H1 (cell line): ENCODE measurements at regions not wholly inside any gene's neighbourhood (a gene's known extent, or its start where the extent isn't known, plus 50 kb on each side); places are given as distances from the start of the nearest gene placed in this dataset.

Experiments used
- CTCF ChIA-PET: fragments of 300-600 bp; sonication (Branson Sonifier 250); formaldehyde crosslinking; loops from one replicate; lab custom pipeline; 2021; ENCODE audit not compliant: partially characterized antibody; lab: Charles Lee
- POLR2A ChIA-PET: fragments of 300-600 bp; sonication (Branson Sonifier 250); formaldehyde crosslinking; loops from one replicate; lab custom pipeline; 2021; ENCODE audit warnings: inconsistent platforms; ENCODE audit not compliant: partially characterized antibody; lab: Charles Lee
- DNase-seq, 2 experiments: peaks; one replicate each; pipeline versions ENCODE4 v3.0.0 to v3.0.0-alpha.2; 2010 to 2022; ENCODE audit warnings: low spot score in 2 of 2, low read depth in 1 of 2, mixed read lengths in 1 of 2
- FAIRE-seq: peaks from 2 replicates; lab custom pipeline; 2011; peaks lifted over from hg19 to GRCh38; lab: Jason Lieb, UNC
- H2AFZ ChIP-seq: 2 replicates; pipeline ENCODE4 v1.8.1; 2012; ENCODE audit warnings: low read length, inconsistent platforms
- H2AK5ac ChIP-seq: 2 replicates; pipeline ENCODE4 v1.6.1; 2013; ENCODE audit warnings: low read depth, low read length
- H2BK120ac ChIP-seq: replicated peaks from 2 replicates; pipeline ENCODE3; 2013; ENCODE audit warnings: low read depth, low read length, inconsistent platforms
- H2BK12ac ChIP-seq: 2 replicates; pipeline ENCODE4 v1.6.1; 2013; ENCODE audit warnings: low read depth, low read length
- H2BK15ac ChIP-seq: 2 replicates; pipeline ENCODE4 v1.6.1; 2013; ENCODE audit warnings: low read length
- H2BK20ac ChIP-seq: 2 replicates; pipeline ENCODE4 v1.6.1; 2013; ENCODE audit warnings: low read length
- H2BK5ac ChIP-seq: 2 replicates; pipeline ENCODE4 v1.6.1; 2013; ENCODE audit warnings: low read depth, low read length
- H3K14ac ChIP-seq: 2 replicates; pipeline ENCODE4 v1.6.1; 2013; ENCODE audit warnings: inconsistent platforms; ENCODE audit not compliant: insufficient read length
- H3K18ac ChIP-seq: 2 replicates; pipeline ENCODE4 v1.6.1; 2013; ENCODE audit warnings: low read length; ENCODE audit errors: extremely low read depth
- H3K23ac ChIP-seq: 2 replicates; pipeline ENCODE4 v1.6.1; 2013; ENCODE audit warnings: inconsistent platforms; ENCODE audit not compliant: insufficient read length
- H3K23me2 ChIP-seq: 2 replicates; pipeline ENCODE4 v1.6.1; 2013; ENCODE audit warnings: low read depth, low read length
- H3K27ac ChIP-seq: 2 replicates; pipeline ENCODE4 v1.6.1; 2011; ENCODE audit warnings: low read depth, low read length, inconsistent platforms
- H3K27me3 ChIP-seq, 4 experiments: replicated peaks in 1 of 4; 1 replicate in 1 of 4; 2 replicates in 3 of 4; pipeline versions ENCODE4 v1.6.1 to v1.8.1; 2011 to 2013; ENCODE audit warnings: low read length in 3 of 4, mild to moderate bottlenecking in 3 of 4, inconsistent platforms in 2 of 4, mixed read lengths in 2 of 4, moderate library complexity in 1 of 4; ENCODE audit not compliant: control insufficient read depth in 3 of 4, insufficient read depth in 3 of 4; ENCODE audit errors: extremely low read depth in 1 of 4
- H3K36me3 ChIP-seq, 4 experiments: 2 replicates each; pipeline versions ENCODE4 v1.6.1 to v1.8.1; 2011 to 2013; ENCODE audit warnings: mild to moderate bottlenecking in 4 of 4, low read length in 3 of 4, moderate library complexity in 2 of 4, control low read depth in 1 of 4, inconsistent platforms in 1 of 4; ENCODE audit not compliant: insufficient read depth in 4 of 4, control insufficient read depth in 2 of 4
- H3K4ac ChIP-seq: replicated peaks from 2 replicates; pipeline ENCODE3; 2013; ENCODE audit warnings: low read length, low read depth, mixed read lengths, inconsistent platforms; ENCODE audit not compliant: insufficient read length
- H3K4me1 ChIP-seq, 4 experiments: replicated peaks in 1 of 4; 1 replicate in 1 of 4; 2 replicates in 3 of 4; pipeline versions ENCODE4 v1.6.1 to v1.8.1; 2011 to 2013; ENCODE audit warnings: low read length in 3 of 4, inconsistent platforms in 2 of 4, mixed read lengths in 1 of 4; ENCODE audit not compliant: insufficient read depth in 4 of 4, control insufficient read depth in 3 of 4
- H3K4me2 ChIP-seq, 2 experiments: 2 replicates each; pipeline versions ENCODE4 v1.6.1 to v1.8.1; 2011 to 2013; ENCODE audit warnings: low read depth in 2 of 2, low read length in 2 of 2, control low read depth in 1 of 2, inconsistent platforms in 1 of 2, mild to moderate bottlenecking in 1 of 2; ENCODE audit not compliant: insufficient read depth in 1 of 2
- H3K4me3 ChIP-seq, 4 experiments: fragments of 200-600, 300-600 bp in 1 of 4; sonication (generic), shearing (Covaris generic), sonication (Bioruptor Twin) in 1 of 4; 2 replicates each; pipeline versions ENCODE4 v1.5.1 to v1.8.1; 2011 to 2016; ENCODE audit warnings: low read length in 4 of 4, low read depth in 3 of 4, control low read depth in 2 of 4, inconsistent platforms in 2 of 4, mild to moderate bottlenecking in 2 of 4, mixed read lengths in 1 of 4, moderate library complexity in 1 of 4; ENCODE audit not compliant: insufficient read depth in 2 of 4; ENCODE audit errors: extremely low read depth in 1 of 4
- H3K56ac ChIP-seq: replicated peaks from 2 replicates; pipeline ENCODE3; 2013; ENCODE audit warnings: low read depth, mild to moderate bottlenecking, mixed read lengths, low read length, inconsistent platforms; ENCODE audit not compliant: insufficient read length
- H3K79me1 ChIP-seq: 2 replicates; pipeline ENCODE4 v1.6.1; 2013; ENCODE audit warnings: low read depth, low read length, control low read depth
- H3K79me2 ChIP-seq, 2 experiments: 2 replicates each; pipeline versions ENCODE4 v1.6.1 to v1.8.1; 2012 to 2013; ENCODE audit warnings: low read length in 2 of 2, mild to moderate bottlenecking in 2 of 2, inconsistent platforms in 1 of 2; ENCODE audit not compliant: insufficient read depth in 2 of 2, control insufficient read depth in 1 of 2
- H3K9ac ChIP-seq, 4 experiments: replicated peaks in 1 of 4; 1 replicate in 1 of 4; 2 replicates in 3 of 4; pipeline versions ENCODE4 v1.6.1 to v1.8.1; 2011 to 2013; ENCODE audit warnings: low read depth in 3 of 4, low read length in 3 of 4, control low read depth in 2 of 4, mild to moderate bottlenecking in 2 of 4, moderate library complexity in 2 of 4, inconsistent platforms in 1 of 4; ENCODE audit errors: extremely low read depth in 1 of 4
- H3K9me3 ChIP-seq, 2 experiments: 2 replicates each; pipeline versions ENCODE4 v1.6.1 to v1.8.1; 2012 to 2013; ENCODE audit warnings: mild to moderate bottlenecking in 2 of 2, moderate library complexity in 2 of 2, control low read depth in 1 of 2, inconsistent platforms in 1 of 2, low read depth in 1 of 2, low read length in 1 of 2, mixed read lengths in 1 of 2; ENCODE audit not compliant: insufficient read depth in 2 of 2
- H4K20me1 ChIP-seq, 2 experiments: replicated peaks in 1 of 2; 2 replicates each; pipeline versions ENCODE3 to v1.8.1; 2011 to 2013; ENCODE audit warnings: inconsistent platforms in 2 of 2, low read length in 2 of 2, mild to moderate bottlenecking in 1 of 2; ENCODE audit not compliant: insufficient read depth in 2 of 2, control insufficient read depth in 1 of 2
- H4K5ac ChIP-seq: 2 replicates; pipeline ENCODE4 v1.6.1; 2013; ENCODE audit warnings: low read length, low read depth, mixed read lengths, inconsistent platforms; ENCODE audit not compliant: insufficient read length
- H4K8ac ChIP-seq: 2 replicates; pipeline ENCODE4 v1.8.0; 2013; ENCODE audit warnings: mild to moderate bottlenecking, moderate library complexity, low read length, inconsistent platforms; ENCODE audit not compliant: insufficient read depth; ENCODE audit errors: extremely low read depth
- H4K91ac ChIP-seq: replicated peaks from 2 replicates; pipeline ENCODE3; 2013; ENCODE audit warnings: low read length, mixed read lengths, inconsistent platforms; ENCODE audit not compliant: insufficient read length
- BRCA1 ChIP-seq: IDR thresholded peaks from 2 replicates; pipeline ENCODE4 v1.6.1; 2012; ENCODE audit warnings: low read depth, low read length, improper control_type of control experiment
- MAFK ChIP-seq: IDR thresholded peaks from 2 replicates; pipeline ENCODE4 v1.6.1; 2012; ENCODE audit warnings: low read depth, mild to moderate bottlenecking, improper control_type of control experiment, low read length
- SP2 ChIP-seq: IDR thresholded peaks from 2 replicates; pipeline ENCODE4 v1.6.1; 2012; ENCODE audit warnings: mild to moderate bottlenecking, low read length, inconsistent platforms
- SP4 ChIP-seq: IDR thresholded peaks from 2 replicates; pipeline ENCODE4 v1.6.1; 2012; ENCODE audit warnings: low read length, inconsistent platforms
- whole genome bisulfite sequencing, 2 experiments: shearing (Covaris generic) in 1 of 2; methylation state at CpG; one replicate each; pipeline versions ENCODE4 v1.1.6 to v1.1.7; 2013 to 2015; ENCODE audit warnings: low lambda C conversion rate in 2 of 2, mixed read lengths in 2 of 2, inconsistent platforms in 1 of 2, low coverage in 1 of 2, missing lambda C conversion rate in 1 of 2; ENCODE audit not compliant: insufficient replicate concordance in 2 of 2, insufficient coverage in 1 of 2, insufficient read length in 1 of 2; ENCODE audit errors: extremely low coverage in 1 of 2, missing lambda C conversion rate in 1 of 2; 5-methylcytosine and 5-hydroxymethylcytosine counted together

DNA sequence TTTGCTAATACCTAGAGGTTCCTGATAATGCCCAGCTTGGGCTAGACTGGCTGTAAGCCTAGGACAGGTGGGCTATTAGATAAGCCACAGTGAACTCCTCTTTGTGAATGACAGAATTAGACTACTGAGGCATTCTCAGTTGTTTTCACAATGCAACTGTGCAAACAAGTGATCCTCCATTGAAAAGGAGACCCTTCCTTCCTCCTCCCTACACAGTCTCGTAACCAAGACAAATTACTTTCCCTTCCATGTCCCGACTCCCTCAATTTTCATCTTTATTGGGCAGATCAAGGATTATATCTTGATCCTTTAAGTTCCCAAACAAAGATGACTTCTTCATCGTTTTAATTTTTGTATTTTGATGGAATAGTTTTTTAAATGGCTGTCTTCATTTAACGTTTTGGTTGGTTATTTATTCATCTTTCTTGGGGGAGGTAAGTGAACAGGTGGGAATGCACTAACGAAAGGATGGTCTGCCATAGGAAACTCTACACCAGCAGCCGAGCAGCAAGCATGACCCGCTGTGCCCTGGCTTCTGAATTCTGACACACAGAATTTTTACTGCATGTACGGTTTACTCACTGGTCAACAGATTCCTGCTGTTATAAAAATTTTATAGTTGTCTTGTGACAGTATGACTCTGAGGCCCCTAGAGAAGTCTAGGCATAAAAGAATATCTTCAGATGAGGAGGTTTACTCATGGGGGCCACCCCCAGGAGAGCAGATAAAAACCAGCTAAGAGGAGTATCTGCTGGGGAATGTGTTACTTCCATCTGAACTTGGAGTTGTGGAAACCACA is 137.5 kb upstream of the TUT7 start:
- Histone ChIP-seq H4K91ac (no peak overlapping the region), H3K79me2 (no peaks in the 10 kb centered on the region), H3K9ac (no peak overlapping the region), H3K27ac (no peak overlapping the region), H2BK5ac (no peak overlapping the region), H2AFZ (no peak overlapping the region), H2BK15ac (no peak overlapping the region), H2AK5ac (no peak overlapping the region), H4K5ac (no peak overlapping the region), H3K36me3 (no peaks in the 10 kb centered on the region), H3K4me1 (no peaks in the 10 kb centered on the region), H3K9me3 (no peaks in the 10 kb centered on the region), H3K79me1 (no peaks in the 10 kb centered on the region), H4K20me1 (no peaks in the 10 kb centered on the region), H2BK12ac (no peak overlapping the region), H3K27me3 (no peaks in the 10 kb centered on the region), H3K56ac (no peak overlapping the region), H3K4me2 (no peak overlapping the region), H3K14ac (no peak overlapping the region), H2BK120ac (no peak overlapping the region), H3K4me3 (no peak overlapping the region), H4K8ac (no peak overlapping the region), H2BK20ac (no peak overlapping the region), H3K18ac (no peak overlapping the region), H3K23me2 (no peaks in the 10 kb centered on the region), H3K4ac (no peak overlapping the region), H3K23ac (no peak overlapping the region)
- POLR2A ChIA-PET = interaction anchor here (0.6 kb wide), 1 partner anchor 25 kb away, joined by 3 read pairs; no protein-coding TSS in a partner anchor
- DNase-seq = no peak
- CTCF ChIA-PET = interaction anchor here (1.0 to 8.1 kb wide), 2 partner anchors 57 to 296 kb away, joined by 3 to 66 read pairs; no protein-coding TSS in a partner anchor
- TF ChIP-seq SP4 (no peak), MAFK (no peak), BRCA1 (no peak), SP2 (no peak)
- FAIRE-seq = no peak
- WGBS, 2 experiments = 80% methylated on average over 8 of the region's 8 CpGs; no CpG with 5 or more reads in 1 of the 2 experiments
